H9 (cell line): ENCODE measurements at regions not wholly inside any gene's neighbourhood (a gene's known extent, or its start where the extent isn't known, plus 50 kb on each side); places are given as distances from the start of the nearest gene placed in this dataset.

Source experiments
- DNase-seq: peaks from one replicate; pipeline ENCODE4 v3.0.0-alpha.2; 2017
- H2AFZ ChIP-seq: one replicate; pipeline ENCODE4 v1.6.1; 2013; ENCODE audit warnings: mild to moderate bottlenecking, low read length, control low read depth, moderate library complexity
- H2AK5ac ChIP-seq: 2 replicates; pipeline ENCODE4 v1.6.1; 2013; ENCODE audit warnings: low read length, control low read depth, mixed read lengths; ENCODE audit not compliant: insufficient read length
- H2BK120ac ChIP-seq: one replicate; pipeline ENCODE4 v1.6.1; 2013; ENCODE audit warnings: low read depth, mild to moderate bottlenecking, low read length, control low read depth, inconsistent platforms; ENCODE audit not compliant: poor library complexity, severe bottlenecking
- H2BK12ac ChIP-seq: 2 replicates; pipeline ENCODE4 v1.6.1; 2013; ENCODE audit warnings: low read length, control low read depth, mixed read lengths, low read depth; ENCODE audit not compliant: insufficient read length
- H2BK15ac ChIP-seq: 2 replicates; pipeline ENCODE4 v1.6.1; 2013; ENCODE audit warnings: low read depth, low read length, control low read depth
- H2BK20ac ChIP-seq: one replicate; pipeline ENCODE4 v1.6.1; 2013; ENCODE audit warnings: low read depth, mild to moderate bottlenecking, low read length, control low read depth, inconsistent platforms; ENCODE audit not compliant: poor library complexity, severe bottlenecking
- H2BK5ac ChIP-seq: 2 replicates; pipeline ENCODE4 v1.6.1; 2013; ENCODE audit warnings: low read length, control low read depth, mixed read lengths; ENCODE audit not compliant: insufficient read length
- H3K14ac ChIP-seq: 2 replicates; pipeline ENCODE4 v1.6.1; 2013; ENCODE audit warnings: low read length, control low read depth; ENCODE audit not compliant: insufficient read depth
- H3K18ac ChIP-seq: 2 replicates; pipeline ENCODE4 v1.6.1; 2013; ENCODE audit warnings: low read depth, mild to moderate bottlenecking, mixed read lengths, low read length, control low read depth; ENCODE audit not compliant: insufficient read length
- H3K23ac ChIP-seq: 2 replicates; pipeline ENCODE4 v1.6.1; 2013; ENCODE audit warnings: low read length, control low read depth, mixed read lengths, low read depth; ENCODE audit not compliant: insufficient read length
- H3K23me2 ChIP-seq: 2 replicates; pipeline ENCODE4 v1.6.1; 2013; ENCODE audit warnings: low read depth, mild to moderate bottlenecking, mixed read lengths, low read length, control low read depth; ENCODE audit not compliant: insufficient read length, poor library complexity, severe bottlenecking
- H3K27ac ChIP-seq: 2 replicates; pipeline ENCODE4 v1.5.1; 2013; ENCODE audit warnings: low read length, control low read depth, mixed read lengths, low read depth; ENCODE audit not compliant: insufficient read length
- H3K27me3 ChIP-seq: 2 replicates; pipeline ENCODE4 v1.6.1; 2013; ENCODE audit warnings: low read length, control low read depth, inconsistent platforms; ENCODE audit not compliant: insufficient read depth
- H3K4ac ChIP-seq: 2 replicates; pipeline ENCODE4 v1.6.1; 2013; ENCODE audit warnings: low read depth, mild to moderate bottlenecking, control low read depth, inconsistent platforms, low read length, moderate library complexity
- H3K4me1 ChIP-seq: 2 replicates; pipeline ENCODE4 v1.6.1; 2013; ENCODE audit warnings: low read length, control low read depth, inconsistent platforms; ENCODE audit not compliant: insufficient read depth
- H3K4me2 ChIP-seq: 2 replicates; pipeline ENCODE4 v1.6.1; 2013; ENCODE audit warnings: low read length, control low read depth, mixed read lengths; ENCODE audit not compliant: insufficient read length, insufficient read depth
- H3K56ac ChIP-seq: 2 replicates; pipeline ENCODE4 v1.6.1; 2013; ENCODE audit warnings: low read depth, mild to moderate bottlenecking, mixed read lengths, low read length, control low read depth; ENCODE audit not compliant: insufficient read length
- H3K79me1 ChIP-seq: 2 replicates; pipeline ENCODE4 v1.6.1; 2013; ENCODE audit warnings: low read depth, mild to moderate bottlenecking, moderate library complexity, low read length, control low read depth, inconsistent platforms; ENCODE audit not compliant: insufficient read depth, poor library complexity, severe bottlenecking
- H3K79me2 ChIP-seq: 2 replicates; pipeline ENCODE4 v1.6.1; 2013; ENCODE audit warnings: low read length, control low read depth, inconsistent platforms; ENCODE audit not compliant: insufficient read depth
- H3K9ac ChIP-seq: 2 replicates; pipeline ENCODE4 v1.6.1; 2013; ENCODE audit warnings: low read length, control low read depth, mixed read lengths; ENCODE audit not compliant: insufficient read length; ENCODE audit errors: extremely low read depth
- H3K9me3 ChIP-seq: one replicate; pipeline ENCODE4 v1.6.1; 2013; ENCODE audit warnings: low read depth, low read length, inconsistent platforms; ENCODE audit not compliant: control insufficient read depth
- H3T11ph ChIP-seq: one replicate; pipeline ENCODE4 v1.6.1; 2013; ENCODE audit warnings: mild to moderate bottlenecking, low read length, control low read depth, inconsistent platforms
- H4K20me1 ChIP-seq: one replicate; pipeline ENCODE4 v1.6.1; 2013; ENCODE audit not compliant: control insufficient read depth, insufficient read length, insufficient read depth
- H4K5ac ChIP-seq: 2 replicates; pipeline ENCODE4 v1.6.1; 2013; ENCODE audit warnings: low read depth, mild to moderate bottlenecking, mixed read lengths, low read length, control low read depth; ENCODE audit not compliant: insufficient read length
- H4K8ac ChIP-seq: replicated peaks from 2 replicates; pipeline ENCODE4 v1.6.1; 2013; ENCODE audit warnings: low read length, control low read depth, mixed read lengths, low read depth; ENCODE audit not compliant: insufficient read length
- H4K91ac ChIP-seq: 2 replicates; pipeline ENCODE4 v1.6.1; 2013; ENCODE audit warnings: low read depth, mild to moderate bottlenecking, moderate library complexity, mixed read lengths, low read length, control low read depth; ENCODE audit not compliant: insufficient read length
- H3K27ac Mint-ChIP-seq, 3 experiments: 2 replicates in 2 of 3; 3 replicates in 1 of 3; pipeline ENCODE4 v1.8.0; 2020 to 2021; ENCODE audit warnings: mixed read lengths in 3 of 3, mild to moderate bottlenecking in 1 of 3, moderate library complexity in 1 of 3
- H3K27me3 Mint-ChIP-seq: 2 replicates; pipeline ENCODE4 v1.8.0; 2021; ENCODE audit warnings: low read depth, mild to moderate bottlenecking, moderate library complexity, mixed read lengths
- H3K36me3 Mint-ChIP-seq, 3 experiments: 2 replicates in 2 of 3; 3 replicates in 1 of 3; pipeline ENCODE4 v1.8.0; 2020 to 2021; ENCODE audit warnings: low read depth in 3 of 3, mixed read lengths in 3 of 3; ENCODE audit not compliant: insufficient read depth in 1 of 3
- H3K4me1 Mint-ChIP-seq, 2 experiments: 2 replicates each; pipeline ENCODE4 v1.8.0; 2020; ENCODE audit warnings: mixed read lengths in 2 of 2
- H3K4me3 Mint-ChIP-seq, 2 experiments: 2 replicates in 1 of 2; 3 replicates in 1 of 2; pipeline ENCODE4 v1.8.0; 2020 to 2021; ENCODE audit warnings: mild to moderate bottlenecking in 2 of 2, mixed read lengths in 2 of 2, moderate library complexity in 1 of 2
- H3K9me3 Mint-ChIP-seq, 2 experiments: 2 replicates in 1 of 2; 3 replicates in 1 of 2; pipeline ENCODE4 v1.8.0; 2020; ENCODE audit warnings: mild to moderate bottlenecking in 2 of 2, mixed read lengths in 2 of 2, moderate library complexity in 1 of 2
- WGBS: extraction: QIAGEN DNeasy Blood & Tissue Kit; methylation state at CpG from one replicate; pipeline ENCODE4 v1.1.7; 2013; ENCODE audit warnings: missing lambda C conversion rate, low lambda C conversion rate, mixed read lengths; ENCODE audit not compliant: insufficient read length; ENCODE audit errors: extremely low coverage; 5-methylcytosine and 5-hydroxymethylcytosine counted together
- TF ChIP-seq, protein P1 (sequence below): fragments of 200-600 bp; sonication (generic); conservative IDR thresholded peaks from 3 replicates; pipeline ENCODE4 v1.8.0; 2021; ENCODE audit warnings: antibody characterized with exemption, mild to moderate bottlenecking

DNA sequence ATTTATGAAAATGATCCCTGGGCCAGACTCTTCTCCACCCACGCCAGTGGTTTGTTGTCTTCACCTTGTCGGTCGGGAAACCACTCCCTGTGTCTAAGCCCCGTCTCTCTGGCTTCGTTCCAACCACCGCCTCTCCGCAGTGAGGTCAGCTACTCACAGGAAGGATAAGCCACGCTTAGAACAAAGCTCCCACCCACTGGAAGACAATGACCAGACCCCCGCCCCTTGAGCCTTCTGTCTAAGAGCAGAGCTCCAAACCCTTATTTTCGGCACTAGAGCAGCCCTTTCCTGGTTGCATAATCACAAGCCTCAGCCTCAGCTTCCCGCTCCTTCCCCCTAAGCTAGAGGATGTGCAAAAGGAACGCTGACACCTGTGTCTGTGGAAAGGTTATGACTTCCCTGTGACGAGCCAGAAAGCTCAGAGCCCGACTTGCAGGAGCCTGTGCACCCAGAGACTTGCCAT is 114.9 kb upstream of the MEF2A start:
- Histone ChIP-seq H2BK5ac (no peak overlapping the region), H2AFZ (no peak overlapping the region), H3K79me1 (no peaks in the 10 kb centered on the region), H3K9me3 (no peaks in the 10 kb centered on the region), H3K18ac (no peak overlapping the region), H4K8ac (no peak overlapping the region), H3K4me1 (no peaks in the 10 kb centered on the region), H3K4me2 (no peak overlapping the region), H2BK12ac (no peak overlapping the region), H3K79me2 (no peaks in the 10 kb centered on the region), H3K23me2 (no peaks in the 10 kb centered on the region), H4K5ac (no peak overlapping the region), H2BK20ac (no peak overlapping the region), H2AK5ac (no peak overlapping the region), H2BK120ac (no peak overlapping the region), H3K9ac (no peak overlapping the region), H3K27ac (no peak overlapping the region), H4K91ac (no peak overlapping the region), H3T11ph (no peak overlapping the region), H4K20me1 (no peaks in the 10 kb centered on the region), H3K27me3 (no peaks in the 10 kb centered on the region), H3K14ac (no peak overlapping the region), H3K56ac (no peak overlapping the region), H3K23ac (no peak overlapping the region), H3K4ac (no peak overlapping the region), H2BK15ac (no peak overlapping the region)
- H3K4me3 Mint-ChIP-seq = no peak overlapping the region
- no peak overlapping the region for H3K27ac Mint-ChIP-seq
- WGBS = no CpG with 5 or more reads among the region's 14 CpGs
- peaks cover 0 to 3% of the 10 kb centered on the region in 2 experiments; a peak in 1 of 5 replicates for H3K9me3 Mint-ChIP-seq
- peaks cover 7% of the 10 kb centered on the region for H3K27me3 Mint-ChIP-seq
- peaks cover 13 to 18% of the 10 kb centered on the region in 2 experiments for H3K4me1 Mint-ChIP-seq
- no peak for DNase-seq
- no peaks in the 10 kb centered on the region for H3K36me3 Mint-ChIP-seq
- TF ChIP-seq, protein P1, sequence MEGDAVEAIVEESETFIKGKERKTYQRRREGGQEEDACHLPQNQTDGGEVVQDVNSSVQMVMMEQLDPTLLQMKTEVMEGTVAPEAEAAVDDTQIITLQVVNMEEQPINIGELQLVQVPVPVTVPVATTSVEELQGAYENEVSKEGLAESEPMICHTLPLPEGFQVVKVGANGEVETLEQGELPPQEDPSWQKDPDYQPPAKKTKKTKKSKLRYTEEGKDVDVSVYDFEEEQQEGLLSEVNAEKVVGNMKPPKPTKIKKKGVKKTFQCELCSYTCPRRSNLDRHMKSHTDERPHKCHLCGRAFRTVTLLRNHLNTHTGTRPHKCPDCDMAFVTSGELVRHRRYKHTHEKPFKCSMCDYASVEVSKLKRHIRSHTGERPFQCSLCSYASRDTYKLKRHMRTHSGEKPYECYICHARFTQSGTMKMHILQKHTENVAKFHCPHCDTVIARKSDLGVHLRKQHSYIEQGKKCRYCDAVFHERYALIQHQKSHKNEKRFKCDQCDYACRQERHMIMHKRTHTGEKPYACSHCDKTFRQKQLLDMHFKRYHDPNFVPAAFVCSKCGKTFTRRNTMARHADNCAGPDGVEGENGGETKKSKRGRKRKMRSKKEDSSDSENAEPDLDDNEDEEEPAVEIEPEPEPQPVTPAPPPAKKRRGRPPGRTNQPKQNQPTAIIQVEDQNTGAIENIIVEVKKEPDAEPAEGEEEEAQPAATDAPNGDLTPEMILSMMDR = no peak
